Suprapubic skin (tissue), 4 donors: ENCODE measurements at regions not wholly inside any gene's neighbourhood (a gene's known extent, or its start where the extent isn't known, plus 50 kb on each side); places are given as distances from the start of the nearest gene placed in this dataset.
A peak's percentile ranks its signal among the peaks of the same experiment; 100 is the strongest.
"Not testable (repeated sequence)": the region's sequence is repeated elsewhere in the genome, so short reads cannot be mapped to it uniquely, and the experiment has no call there.

Experiments
- DNase-seq, 2 donors: peaks; one replicate each; pipeline ENCODE4 v3.0.0-alpha.2; 2019; ENCODE audit warnings: low spot score in 2 of 2
- H3K27ac ChIP-seq: fragments of 200-600 bp; sonication (generic); one replicate; pipeline ENCODE4 v1.5.1; 2019
- H3K27me3 ChIP-seq: fragments of 200-600 bp; sonication (generic); one replicate; pipeline ENCODE4 v1.5.1; 2019
- H3K36me3 ChIP-seq: fragments of 200-600 bp; sonication (generic); one replicate; pipeline ENCODE4 v1.5.1; 2019
- H3K4me1 ChIP-seq: fragments of 200-600 bp; sonication (generic); one replicate; pipeline ENCODE4 v1.5.1; 2019
- H3K4me3 ChIP-seq: fragments of 200-600 bp; sonication (generic); one replicate; pipeline ENCODE4 v1.5.1; 2019; ENCODE audit warnings: mild to moderate bottlenecking
- H3K9me3 ChIP-seq: fragments of 200-600 bp; sonication (generic); one replicate; pipeline ENCODE4 v1.5.1; 2019
- WGBS: methylation state at CpG from one replicate; pipeline ENCODE4 v1.1.5; 2018; 5-methylcytosine and 5-hydroxymethylcytosine counted together

GRCh38 chr9:41034699-41035197, 93.7 kb downstream of the FOXD4L6 start:
- 58% methylated on average over 1 of the region's 1 CpG for WGBS
- not testable (repeated sequence) for H3K27me3 ChIP-seq, H3K9me3 ChIP-seq, H3K36me3 ChIP-seq, DNase-seq, H3K4me3 ChIP-seq, H3K27ac ChIP-seq, H3K4me1 ChIP-seq

GRCh38 chr9:41033877-41034276, 94.6 kb downstream of the FOXD4L6 start:
- not testable (repeated sequence) for H3K9me3 ChIP-seq, DNase-seq, H3K27me3 ChIP-seq, H3K27ac ChIP-seq, H3K4me1 ChIP-seq, H3K36me3 ChIP-seq, H3K4me3 ChIP-seq
- 63% methylated on average over 4 of the region's 4 CpGs for WGBS

GRCh38 chr9:41033360-41033759, 95.1 kb downstream of the FOXD4L6 start:
- H3K4me1 ChIP-seq, H3K27me3 ChIP-seq, H3K27ac ChIP-seq, H3K4me3 ChIP-seq, H3K36me3 ChIP-seq, H3K9me3 ChIP-seq, DNase-seq: not testable (repeated sequence)
- WGBS = 83% methylated on average over 3 of the region's 3 CpGs

- WGBS = 84% methylated on average over 6 of the region's 6 CpGs
- H3K36me3 ChIP-seq, DNase-seq, H3K9me3 ChIP-seq, H3K4me1 ChIP-seq, H3K27ac ChIP-seq, H3K27me3 ChIP-seq, H3K4me3 ChIP-seq: not testable (repeated sequence)
These were observed 101.4 kb downstream of the FOXD4L6 start for GRCh38 chr9:41026912-41027676.

- H3K4me1 ChIP-seq, H3K27me3 ChIP-seq, H3K27ac ChIP-seq, H3K4me3 ChIP-seq, DNase-seq, H3K36me3 ChIP-seq, H3K9me3 ChIP-seq: not testable (repeated sequence)
- 96% methylated on average over 4 of the region's 4 CpGs for WGBS
These were observed 106.1 kb downstream of the FOXD4L6 start for GRCh38 chr9:41022365-41022764.

GRCh38 chr9:41019858-41020562, 108.5 kb downstream of the FOXD4L6 start:
- H3K27ac ChIP-seq, DNase-seq, H3K4me3 ChIP-seq, H3K27me3 ChIP-seq, H3K4me1 ChIP-seq, H3K9me3 ChIP-seq, H3K36me3 ChIP-seq: not testable (repeated sequence)
- 92% methylated on average over 1 of the region's 1 CpG for WGBS

DNA sequence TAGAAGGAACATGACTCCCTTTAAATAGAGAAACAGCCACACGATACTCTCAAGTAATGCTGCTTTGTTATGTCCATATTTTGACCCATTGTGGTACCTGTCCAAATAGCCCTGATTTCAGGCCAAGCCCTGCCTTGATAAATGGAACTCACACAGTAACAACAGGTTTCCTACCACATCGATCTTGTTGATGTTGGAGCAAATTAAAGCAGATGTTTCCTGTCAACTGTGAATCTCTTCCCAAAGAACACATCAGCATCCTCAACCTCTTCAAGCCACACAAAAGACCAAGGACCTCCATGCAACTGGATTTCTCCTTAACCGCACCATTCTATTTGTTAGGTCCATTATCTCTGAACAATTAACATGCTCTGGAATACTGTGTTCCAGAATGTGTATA, 109.5 kb downstream of the FOXD4L6 start:
- H3K27ac ChIP-seq, DNase-seq, H3K4me3 ChIP-seq, H3K9me3 ChIP-seq, H3K4me1 ChIP-seq, H3K27me3 ChIP-seq: not testable (repeated sequence)
- 77% methylated on average over 3 of the region's 3 CpGs for WGBS
- peaks cover 12% of the 10 kb centered on the region for H3K36me3 ChIP-seq

DNA sequence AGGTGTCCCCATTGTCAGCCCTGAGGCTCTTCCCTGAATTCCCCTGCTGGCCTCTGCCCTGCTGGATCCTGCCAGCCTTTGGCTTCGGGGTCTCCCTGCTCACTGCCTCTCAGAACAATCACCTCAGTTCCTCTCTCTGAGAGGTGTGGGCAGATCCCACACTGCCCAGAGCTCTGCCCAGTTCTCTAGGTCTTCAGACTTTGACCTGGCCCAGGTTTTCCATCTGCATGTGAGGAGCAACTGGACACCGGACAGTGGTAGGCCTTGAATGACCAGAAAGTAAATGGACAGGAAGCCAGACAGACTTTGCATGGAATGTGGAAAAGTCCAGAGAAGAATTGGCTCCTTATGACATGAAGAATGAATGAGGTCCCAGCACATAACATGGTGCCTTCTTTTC, 111.8 kb downstream of the FOXD4L6 start:
- WGBS = 100% methylated on average over 1 of the region's 2 CpGs
- not testable (repeated sequence) for H3K27ac ChIP-seq, H3K27me3 ChIP-seq, DNase-seq, H3K4me3 ChIP-seq, H3K4me1 ChIP-seq, H3K9me3 ChIP-seq
- peaks cover 32% of the 10 kb centered on the region for H3K36me3 ChIP-seq

DNA sequence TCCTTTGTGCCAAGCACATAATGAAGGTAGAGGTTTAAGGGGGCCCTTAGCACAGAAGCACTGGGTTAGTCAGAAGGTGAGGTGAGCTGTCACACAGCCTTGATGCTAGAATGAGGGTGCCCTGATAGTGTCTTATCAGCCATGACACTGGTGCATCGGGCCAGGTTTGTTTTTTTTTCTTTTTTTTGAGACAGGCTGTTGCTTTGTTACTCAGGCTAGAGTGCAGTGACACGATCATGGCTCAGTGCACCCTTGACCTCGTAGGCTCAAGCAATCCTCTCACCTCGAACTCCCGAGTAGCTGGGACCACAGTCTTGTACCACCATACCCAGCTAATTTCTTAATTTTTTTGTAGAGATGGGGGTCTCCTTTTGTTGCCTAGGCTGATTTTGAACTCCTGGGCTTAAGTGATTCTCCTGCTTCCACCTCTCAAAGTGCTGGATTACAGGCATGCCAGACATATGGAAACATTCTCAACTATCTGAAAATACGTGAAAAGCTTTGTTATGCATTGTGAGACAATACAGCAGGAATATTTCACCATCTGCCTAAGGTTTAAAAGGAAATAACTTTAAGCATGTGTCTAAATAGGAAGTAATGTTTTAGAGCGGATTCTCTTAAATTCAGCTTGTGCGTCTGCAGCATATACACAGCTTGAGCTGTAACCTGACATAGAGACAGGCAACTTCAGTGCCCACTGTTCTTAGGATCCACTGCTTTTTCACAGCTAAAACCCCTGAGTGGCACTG, 128.4 kb downstream of the FOXD4L6 start:
- 79% methylated on average over 8 of the region's 8 CpGs for WGBS
- not testable (repeated sequence) for H3K4me3 ChIP-seq, H3K27ac ChIP-seq, H3K27me3 ChIP-seq, H3K4me1 ChIP-seq, H3K9me3 ChIP-seq, DNase-seq
- H3K36me3 ChIP-seq = peaks cover 16% of the 10 kb centered on the region

- not testable (repeated sequence) for H3K9me3 ChIP-seq, DNase-seq, H3K27me3 ChIP-seq, H3K27ac ChIP-seq, H3K4me3 ChIP-seq
- H3K4me1 ChIP-seq = peaks cover 29% of the 10 kb centered on the region
- H3K36me3 ChIP-seq = peaks cover 13% of the 10 kb centered on the region
- 90% methylated on average over 4 of the region's 4 CpGs for WGBS
These were observed 133.0 kb downstream of the FOXD4L6 start for GRCh38 chr9:40995490-40995889.

DNA sequence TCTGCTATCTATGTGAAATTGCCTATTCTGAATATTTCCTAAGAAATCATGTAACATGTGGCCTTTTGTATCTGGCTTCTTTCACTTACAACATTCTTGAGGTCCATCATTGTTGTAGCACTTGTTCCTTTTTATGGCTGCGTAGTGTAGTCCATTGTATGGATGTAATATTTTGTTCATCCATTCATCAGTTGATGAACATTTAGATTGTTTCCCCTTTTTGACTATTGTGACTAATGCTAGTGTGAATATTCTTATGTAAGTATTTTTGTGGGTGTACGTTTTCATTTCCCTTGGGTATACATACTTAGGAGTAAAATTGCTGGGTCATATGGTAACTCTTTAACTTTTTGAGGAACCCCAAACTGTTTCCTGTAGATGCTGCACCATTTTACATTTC, 134.6 kb downstream of the FOXD4L6 start:
- H3K27me3 ChIP-seq, H3K36me3 ChIP-seq, H3K4me3 ChIP-seq, H3K27ac ChIP-seq, DNase-seq, H3K9me3 ChIP-seq: not testable (repeated sequence)
- peaks cover 29% of the 10 kb centered on the region for H3K4me1 ChIP-seq
- 73% methylated on average over 2 of the region's 2 CpGs for WGBS

DNA sequence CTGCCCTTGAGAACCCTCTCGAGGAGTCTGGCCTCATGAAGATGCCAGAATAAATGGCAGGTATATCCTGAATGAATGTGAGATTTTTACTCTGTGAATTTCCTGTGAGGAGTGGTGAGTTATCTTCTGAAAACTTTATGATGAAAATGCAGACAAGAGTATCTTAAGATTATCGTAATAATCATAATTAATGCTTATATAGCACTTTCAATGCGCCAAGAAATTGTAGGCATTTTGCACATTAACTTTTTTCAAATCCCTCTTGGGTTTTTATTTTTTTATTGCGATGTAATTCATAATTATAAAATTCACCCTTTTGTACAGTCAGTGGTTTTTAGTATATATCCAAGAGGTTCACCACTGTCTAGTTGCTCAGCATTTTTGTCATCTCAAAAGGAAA, 135.1 kb downstream of the FOXD4L6 start:
- peak overlapping the region; percentile 71 for H3K4me3 ChIP-seq
- not testable (repeated sequence) for DNase-seq, H3K27me3 ChIP-seq, H3K9me3 ChIP-seq, H3K36me3 ChIP-seq, H3K27ac ChIP-seq
- peaks cover 29% of the 10 kb centered on the region for H3K4me1 ChIP-seq
- WGBS = 74% methylated on average over 4 of the region's 4 CpGs

GRCh38 chr9:40992472-40992821, 136.0 kb downstream of the FOXD4L6 start:
- H3K4me3 ChIP-seq = peak overlapping the region; percentile 71
- peaks cover 29% of the 10 kb centered on the region for H3K4me1 ChIP-seq
- WGBS = 6% methylated on average over 25 of the region's 25 CpGs
- DNase-seq = peak; percentile 89 to 90
- H3K27me3 ChIP-seq, H3K9me3 ChIP-seq, H3K36me3 ChIP-seq: not testable (repeated sequence)
- H3K27ac ChIP-seq = peak overlapping the region; percentile 93
